Astrocyte of the spinal cord (primary cell): ENCODE measurements at regions not wholly inside any gene's neighbourhood (a gene's known extent, or its start where the extent isn't known, plus 50 kb on each side); places are given as distances from the start of the nearest gene placed in this dataset.

Experiments
- DNase-seq: peaks from one replicate; pipeline ENCODE4 v3.0.0; 2011; ENCODE audit warnings: low read depth, low spot score
- H3K4me3 ChIP-seq: 2 replicates; pipeline ENCODE4 v1.5.1; 2011; ENCODE audit warnings: low read depth, mild to moderate bottlenecking, low read length, moderate library complexity
- CTCF ChIP-seq: IDR thresholded peaks from 2 replicates; pipeline ENCODE4 v1.5.1; 2012; ENCODE audit warnings: low read depth, mild to moderate bottlenecking, low read length, inconsistent platforms
- in situ Hi-C: cut with HindIII; loops from 2 replicates; pipeline ENCODE4 v1.10.0; 2017; ENCODE audit warnings: low sequenced_read_pairs

- in situ Hi-C loops: no loop called here
- TF ChIP-seq CTCF: no peak
- peak; percentile 25 for DNase-seq
- H3K4me3 ChIP-seq: no peak overlapping the region
These were observed 60.3 kb upstream of the JUN start for GRCh38 chr1:58844176-58844575.

GRCh38 chr1:58845942-58846341 lies 62.1 kb upstream of the JUN start:
- no peak for DNase-seq
- no peak for TF ChIP-seq CTCF
- in situ Hi-C loops: no loop called here
- H3K4me3 ChIP-seq: no peak overlapping the region

GRCh38 chr1:58848818-58849411 lies 65.1 kb upstream of the JUN start:
- no peak overlapping the region for H3K4me3 ChIP-seq
- TF ChIP-seq CTCF: peak; percentile 23
- in situ Hi-C loops: no loop called here
- DNase-seq: peak; percentile 99

- TF ChIP-seq CTCF: no peak
- no peak overlapping the region for H3K4me3 ChIP-seq
- no peak for DNase-seq
- in situ Hi-C loops: no loop called here
These were observed 65.7 kb upstream of the JUN start for GRCh38 chr1:58849551-58849950.

GRCh38 chr1:58850636-58851035 lies 66.8 kb upstream of the JUN start:
- TF ChIP-seq CTCF: no peak
- in situ Hi-C loops: no loop called here

GRCh38 chr1:58852731-58853485 lies 69.1 kb upstream of the JUN start:
- DNase-seq: no peak
- no peak for TF ChIP-seq CTCF
- no peak overlapping the region for H3K4me3 ChIP-seq
- in situ Hi-C loops: no loop called here

More at GRCh38 chr1:58850636-58851035, 66.8 kb upstream of the JUN start:
- no peak overlapping the region for H3K4me3 ChIP-seq
- no peak for DNase-seq
